ENCODE measurements at regions not wholly inside any gene's neighbourhood (a gene's known extent, or its start where the extent isn't known, plus 50 kb on each side); places are given as distances from the start of the nearest gene placed in this dataset.

- H3K4me3 ChIP-seq (replicated peaks in 1 of 3), result no peak overlapping the region
- no peaks in the 10 kb centered on the region for H3K9me3 ChIP-seq
- no peaks in the 10 kb centered on the region for H3K27me3 ChIP-seq
- no peaks in the 10 kb centered on the region for H3K4me1 ChIP-seq
- no peak overlapping the region for H3K27ac ChIP-seq
- intact Hi-C loops (cut with DNase I), result no loop called here
- no peaks in the 10 kb centered on the region for H3K36me3 ChIP-seq
- TF ChIP-seq CTCF (IDR thresholded peaks at IDR 0.05) (no peak), POLR2A (IDR thresholded peaks at IDR 0.05) (no peak)
- 91 to 92% methylated on average over 1 of the region's 1 CpG for WGBS, 2 donors
- DNase-seq, result no peak
These were observed 284.3 kb upstream of the KHDRBS2 start for GRCh38 chr6:62570372-62570771.

- no peak for DNase-seq
- 100% methylated on average over 1 to 2 of the region's 2 CpGs for WGBS, 2 donors
- Histone ChIP-seq H3K4me3 (replicated peaks in 1 of 3) (no peak overlapping the region), H3K4me1 (peaks cover 0 to 7% of the 10 kb centered on the region in 2 donors), H3K9me3 (no peaks in the 10 kb centered on the region), H3K27me3 (no peaks in the 10 kb centered on the region), H3K27ac (no peak overlapping the region), H3K36me3 (no peaks in the 10 kb centered on the region)
- no peak for TF ChIP-seq POLR2A (IDR thresholded peaks at IDR 0.05)
- no peak for TF ChIP-seq CTCF (IDR thresholded peaks at IDR 0.05)
- intact Hi-C loops (cut with DNase I), result no loop called here
These were observed 255.5 kb upstream of the KHDRBS2 start for GRCh38 chr6:62541502-62541901.

- no peak overlapping the region for H3K4me3 ChIP-seq (replicated peaks in 1 of 3)
- no peak overlapping the region for H3K27ac ChIP-seq
- no peaks in the 10 kb centered on the region for H3K36me3 ChIP-seq
- no peaks in the 10 kb centered on the region for H3K9me3 ChIP-seq
- WGBS, 2 donors, result 90 to 92% methylated on average over 2 of the region's 2 CpGs
- TF ChIP-seq POLR2A (IDR thresholded peaks at IDR 0.05), result no peak
- TF ChIP-seq CTCF (IDR thresholded peaks at IDR 0.05), result no peak
- H3K27me3 ChIP-seq, result no peaks in the 10 kb centered on the region
- no peaks in the 10 kb centered on the region for H3K4me1 ChIP-seq
- intact Hi-C loops (cut with DNase I), result no loop called here
- no peak for DNase-seq
These were observed 245.0 kb upstream of the KHDRBS2 start for GRCh38 chr6:62530985-62531384.

- no peak for DNase-seq
- TF ChIP-seq POLR2A (IDR thresholded peaks at IDR 0.05), result no peak
- TF ChIP-seq CTCF (IDR thresholded peaks at IDR 0.05), result no peak
- Histone ChIP-seq H3K27me3 (no peaks in the 10 kb centered on the region), H3K9me3 (no peaks in the 10 kb centered on the region), H3K36me3 (no peaks in the 10 kb centered on the region), H3K4me3 (replicated peaks in 1 of 3) (no peak overlapping the region), H3K27ac (no peak overlapping the region), H3K4me1 (no peaks in the 10 kb centered on the region)
- WGBS, 2 donors, result 76 to 91% methylated on average over 3 of the region's 3 CpGs
- intact Hi-C loops (cut with DNase I), result no loop called here
These were observed 243.0 kb upstream of the KHDRBS2 start for GRCh38 chr6:62528894-62529526.

- Histone ChIP-seq H3K4me3 (replicated peaks in 1 of 3) (no peak overlapping the region), H3K9me3 (no peaks in the 10 kb centered on the region), H3K27ac (no peak overlapping the region), H3K36me3 (no peaks in the 10 kb centered on the region), H3K27me3 (no peaks in the 10 kb centered on the region), H3K4me1 (no peaks in the 10 kb centered on the region)
- 56 to 70% methylated on average over 2 of the region's 2 CpGs for WGBS, 2 donors
- DNase-seq, result no peak
- intact Hi-C loops (cut with DNase I), result no loop called here
- TF ChIP-seq POLR2A (IDR thresholded peaks at IDR 0.05) (no peak), CTCF (IDR thresholded peaks at IDR 0.05) (no peak)
These were observed 237.6 kb upstream of the KHDRBS2 start for GRCh38 chr6:62523630-62524029.

Data from thyroid gland (tissue), 4 donors.